HEK293 (cell line): ENCODE measurements at regions not wholly inside any gene's neighbourhood (a gene's known extent, or its start where the extent isn't known, plus 50 kb on each side); places are given as distances from the start of the nearest gene placed in this dataset.

Source experiments
- CTCF ChIA-PET: fragments of 350-600 bp; formaldehyde crosslinking; extraction: SDS; loops from one replicate; lab custom pipeline; 2021; ENCODE audit warnings: antibody characterized with exemption; lab: Yijun Ruan, JAX
- POLR2A ChIA-PET: fragments of 300-600 bp; formaldehyde crosslinking; extraction: SDS; loops from one replicate; lab custom pipeline; 2020; ENCODE audit warnings: antibody characterized with exemption, inconsistent platforms; lab: Yijun Ruan, JAX
- H3K27ac ChIP-seq: fragments of 200-500 bp; sonication (Bioruptor generic); 2 replicates; pipeline ENCODE4 v1.5.1; 2014; ENCODE audit warnings: low read depth, low read length, control low read depth, inconsistent platforms; ENCODE audit errors: extremely low read depth
- H3K36me3 ChIP-seq, 2 experiments: fragments of 200-500 bp in 1 of 2; sonication (Bioruptor generic) in 1 of 2; 1 replicate in 1 of 2; 2 replicates in 1 of 2; pipeline ENCODE4 v1.5.1; 2014 to 2017; ENCODE audit warnings: inconsistent platforms in 2 of 2, low read length in 2 of 2; ENCODE audit not compliant: control insufficient read depth in 2 of 2, insufficient read depth in 1 of 2
- H3K4me1 ChIP-seq: fragments of 200-500 bp; sonication (Bioruptor generic); 2 replicates; pipeline ENCODE4 v1.5.1; 2014; ENCODE audit warnings: mild to moderate bottlenecking, low read length, inconsistent platforms; ENCODE audit not compliant: control insufficient read depth, insufficient read depth
- H3K4me3 ChIP-seq: 2 replicates; pipeline ENCODE4 v1.5.1; 2011; ENCODE audit warnings: low read depth, mild to moderate bottlenecking, control low read depth, low read length, moderate library complexity
- H3K9me3 ChIP-seq: fragments of 200-500 bp; sonication (Bioruptor generic); 2 replicates; pipeline ENCODE4 v1.5.1; 2014; ENCODE audit warnings: low read depth, low read length, inconsistent platforms; ENCODE audit not compliant: control insufficient read depth, insufficient read depth
- KLF7 ChIP-seq: fragments of 450-650 bp; formaldehyde crosslinking; IDR thresholded peaks from 2 replicates; pipeline ENCODE4 v1.5.1; 2016; ENCODE audit warnings: missing biosample characterization, missing genetic modification characterization, borderline replicate concordance
- OVOL3 ChIP-seq: fragments of 450-650 bp; formaldehyde crosslinking; IDR thresholded peaks from 2 replicates; pipeline ENCODE4 v1.5.1; 2016; ENCODE audit warnings: missing biosample characterization, missing genetic modification characterization
- SP7 ChIP-seq: fragments of 450-650 bp; formaldehyde crosslinking; IDR thresholded peaks from 2 replicates; pipeline ENCODE4 v1.5.1; 2016; ENCODE audit warnings: missing biosample characterization, missing genetic modification characterization
- ZBTB21 ChIP-seq: fragments of 450-650 bp; formaldehyde crosslinking; IDR thresholded peaks from 2 replicates; pipeline ENCODE4 v1.5.1; 2017; ENCODE audit warnings: missing biosample characterization, missing genetic modification characterization
- ZEB2 ChIP-seq: fragments of 450-650 bp; formaldehyde crosslinking; IDR thresholded peaks from 2 replicates; pipeline ENCODE4 v1.5.1; 2016; ENCODE audit warnings: missing biosample characterization, missing genetic modification characterization
- ZNF169 ChIP-seq: fragments of 450-650 bp; formaldehyde crosslinking; IDR thresholded peaks from 2 replicates; pipeline ENCODE4 v1.5.1; 2016; ENCODE audit warnings: missing biosample characterization, missing genetic modification characterization
- ZNF211 ChIP-seq: fragments of 450-650 bp; formaldehyde crosslinking; IDR thresholded peaks from 2 replicates; pipeline ENCODE4 v1.5.1; 2016; ENCODE audit warnings: low read depth, missing biosample characterization, missing genetic modification characterization
- ZNF311 ChIP-seq: fragments of 450-650 bp; formaldehyde crosslinking; IDR thresholded peaks from 2 replicates; pipeline ENCODE4 v1.5.1; 2017; ENCODE audit warnings: missing biosample characterization, missing genetic modification characterization, borderline replicate concordance
- ZNF350 ChIP-seq: fragments of 450-650 bp; formaldehyde crosslinking; IDR thresholded peaks from 2 replicates; pipeline ENCODE4 v1.5.0; 2017; ENCODE audit warnings: missing biosample characterization, mild to moderate bottlenecking, missing genetic modification characterization
- ZNF391 ChIP-seq: fragments of 450-650 bp; formaldehyde crosslinking; IDR thresholded peaks from 2 replicates; pipeline ENCODE4 v1.5.1; 2016; ENCODE audit warnings: low read depth, missing biosample characterization, missing genetic modification characterization, borderline replicate concordance
- ZNF768 ChIP-seq: fragments of 450-650 bp; formaldehyde crosslinking; IDR thresholded peaks from 2 replicates; pipeline ENCODE4 v1.5.1; 2018; ENCODE audit warnings: missing biosample characterization, mild to moderate bottlenecking, missing genetic modification characterization
- ZNF777 ChIP-seq: fragments of 450-650 bp; formaldehyde crosslinking; IDR thresholded peaks from 2 replicates; pipeline ENCODE4 v1.5.1; 2017; ENCODE audit warnings: missing biosample characterization, missing genetic modification characterization, borderline replicate concordance
- ZSCAN16 ChIP-seq: fragments of 450-650 bp; formaldehyde crosslinking; IDR thresholded peaks from 2 replicates; pipeline ENCODE4 v1.5.1; 2016; ENCODE audit warnings: missing biosample characterization, missing genetic modification characterization
- TF ChIP-seq, protein P1 (sequence below): fragments of 450-650 bp; formaldehyde crosslinking; IDR thresholded peaks from 2 replicates; pipeline ENCODE4 v1.5.1; 2016; ENCODE audit warnings: missing biosample characterization, missing genetic modification characterization
- TF ChIP-seq, protein P2 (sequence below): fragments of 450-650 bp; formaldehyde crosslinking; IDR thresholded peaks from 2 replicates; pipeline ENCODE4 v1.5.1; 2017; ENCODE audit warnings: missing biosample characterization, missing genetic modification characterization
- TF ChIP-seq, protein P3 (sequence below): fragments of 450-650 bp; formaldehyde crosslinking; IDR thresholded peaks from 2 replicates; pipeline ENCODE4 v1.5.1; 2016; ENCODE audit warnings: missing biosample characterization, missing genetic modification characterization
- TF ChIP-seq, protein P4 (sequence below): sonication (generic); formaldehyde crosslinking; IDR thresholded peaks from 2 replicates; pipeline ENCODE4 v1.8.1; 2022; ENCODE audit warnings: mild to moderate bottlenecking, moderate library complexity, missing genetic modification reagents
- TF ChIP-seq, protein P5 (sequence below): fragments of 450-650 bp; IDR thresholded peaks from 2 replicates; pipeline ENCODE4 v1.5.1; 2018; ENCODE audit warnings: missing biosample characterization, mild to moderate bottlenecking, missing genetic modification characterization
- TF ChIP-seq, protein P6 (sequence below): fragments of 450-650 bp; formaldehyde crosslinking; IDR thresholded peaks from 2 replicates; pipeline ENCODE4 v1.5.1; 2016; ENCODE audit warnings: missing biosample characterization, missing genetic modification characterization

DNA sequence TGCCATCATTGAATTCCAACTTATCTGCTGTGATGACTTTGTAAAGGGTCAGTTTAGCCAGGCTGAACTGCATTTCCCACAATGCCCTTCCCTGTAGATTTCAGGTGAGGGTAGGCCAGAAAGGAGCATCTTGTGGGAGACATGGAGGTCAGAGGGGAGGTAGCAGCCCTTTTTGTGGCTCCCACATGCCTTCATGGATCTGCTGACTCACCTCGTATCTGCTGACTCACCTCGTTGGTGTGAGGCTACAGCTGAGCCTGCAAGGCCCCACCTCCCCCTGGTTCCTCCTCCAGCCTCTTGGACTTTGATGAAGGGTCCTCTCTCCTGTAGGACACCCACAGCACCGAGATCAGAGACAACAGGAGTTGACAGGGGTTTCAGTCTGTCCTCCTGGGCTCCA is 102.5 kb downstream of the SALL1 start:
- ChIA-PET CTCF (no interaction called here), POLR2A (no interaction called here)
- Histone ChIP-seq H3K4me3 (no peak overlapping the region), H3K9me3 (no peaks in the 10 kb centered on the region), H3K27ac (no peak overlapping the region)
- TF ChIP-seq, protein P1, sequence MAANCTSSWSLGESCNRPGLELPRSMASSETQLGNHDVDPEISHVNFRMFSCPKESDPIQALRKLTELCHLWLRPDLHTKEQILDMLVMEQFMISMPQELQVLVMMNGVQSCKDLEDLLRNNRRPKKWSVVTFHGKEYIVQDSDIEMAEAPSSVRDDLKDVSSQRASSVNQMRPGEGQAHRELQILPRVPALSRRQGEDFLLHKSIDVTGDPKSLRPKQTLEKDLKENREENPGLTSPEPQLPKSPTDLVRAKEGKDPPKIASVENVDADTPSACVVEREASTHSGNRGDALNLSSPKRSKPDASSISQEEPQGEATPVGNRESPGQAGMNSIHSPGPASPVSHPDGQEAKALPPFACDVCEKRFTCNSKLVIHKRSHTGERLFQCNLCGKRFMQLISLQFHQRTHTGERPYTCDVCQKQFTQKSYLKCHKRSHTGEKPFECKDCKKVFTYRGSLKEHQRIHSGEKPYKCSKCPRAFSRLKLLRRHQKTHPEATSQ = no peak
- TF ChIP-seq ZNF350 (tag by site-specific recombination) = no peak
- TF ChIP-seq ZNF311 (tag by site-specific recombination) = no peak
- no peak for TF ChIP-seq ZNF391 (tag by site-specific recombination)
- TF ChIP-seq SP7 (tag by site-specific recombination) = no peak
- TF ChIP-seq, protein P2, sequence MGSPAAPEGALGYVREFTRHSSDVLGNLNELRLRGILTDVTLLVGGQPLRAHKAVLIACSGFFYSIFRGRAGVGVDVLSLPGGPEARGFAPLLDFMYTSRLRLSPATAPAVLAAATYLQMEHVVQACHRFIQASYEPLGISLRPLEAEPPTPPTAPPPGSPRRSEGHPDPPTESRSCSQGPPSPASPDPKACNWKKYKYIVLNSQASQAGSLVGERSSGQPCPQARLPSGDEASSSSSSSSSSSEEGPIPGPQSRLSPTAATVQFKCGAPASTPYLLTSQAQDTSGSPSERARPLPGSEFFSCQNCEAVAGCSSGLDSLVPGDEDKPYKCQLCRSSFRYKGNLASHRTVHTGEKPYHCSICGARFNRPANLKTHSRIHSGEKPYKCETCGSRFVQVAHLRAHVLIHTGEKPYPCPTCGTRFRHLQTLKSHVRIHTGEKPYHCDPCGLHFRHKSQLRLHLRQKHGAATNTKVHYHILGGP = no peak
- TF ChIP-seq, protein P3, sequence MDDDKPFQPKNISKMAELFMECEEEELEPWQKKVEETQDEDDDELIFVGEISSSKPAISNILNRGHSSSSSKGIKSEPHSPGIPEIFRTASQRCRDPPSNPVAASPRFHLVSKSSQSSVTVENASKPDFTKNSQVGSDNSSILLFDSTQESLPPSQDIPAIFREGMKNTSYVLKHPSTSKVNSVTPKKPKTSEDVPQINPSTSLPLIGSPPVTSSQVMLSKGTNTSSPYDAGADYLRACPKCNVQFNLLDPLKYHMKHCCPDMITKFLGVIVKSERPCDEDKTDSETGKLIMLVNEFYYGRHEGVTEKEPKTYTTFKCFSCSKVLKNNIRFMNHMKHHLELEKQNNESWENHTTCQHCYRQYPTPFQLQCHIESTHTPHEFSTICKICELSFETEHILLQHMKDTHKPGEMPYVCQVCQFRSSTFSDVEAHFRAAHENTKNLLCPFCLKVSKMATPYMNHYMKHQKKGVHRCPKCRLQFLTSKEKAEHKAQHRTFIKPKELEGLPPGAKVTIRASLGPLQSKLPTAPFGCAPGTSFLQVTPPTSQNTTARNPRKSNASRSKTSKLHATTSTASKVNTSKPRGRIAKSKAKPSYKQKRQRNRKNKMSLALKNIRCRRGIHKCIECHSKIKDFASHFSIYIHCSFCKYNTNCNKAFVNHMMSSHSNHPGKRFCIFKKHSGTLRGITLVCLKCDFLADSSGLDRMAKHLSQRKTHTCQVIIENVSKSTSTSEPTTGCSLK (tag by site-specific recombination) = no peak
- TF ChIP-seq, protein P4, sequence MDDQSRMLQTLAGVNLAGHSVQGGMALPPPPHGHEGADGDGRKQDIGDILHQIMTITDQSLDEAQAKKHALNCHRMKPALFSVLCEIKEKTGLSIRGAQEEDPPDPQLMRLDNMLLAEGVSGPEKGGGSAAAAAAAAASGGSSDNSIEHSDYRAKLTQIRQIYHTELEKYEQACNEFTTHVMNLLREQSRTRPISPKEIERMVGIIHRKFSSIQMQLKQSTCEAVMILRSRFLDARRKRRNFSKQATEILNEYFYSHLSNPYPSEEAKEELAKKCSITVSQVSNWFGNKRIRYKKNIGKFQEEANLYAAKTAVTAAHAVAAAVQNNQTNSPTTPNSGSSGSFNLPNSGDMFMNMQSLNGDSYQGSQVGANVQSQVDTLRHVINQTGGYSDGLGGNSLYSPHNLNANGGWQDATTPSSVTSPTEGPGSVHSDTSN (CRISPR knock-in tag) = no peak
- no peak for TF ChIP-seq OVOL3
- TF ChIP-seq ZNF211 (tag by site-specific recombination) = no peak
- no peak for TF ChIP-seq KLF7
- TF ChIP-seq, protein P5, sequence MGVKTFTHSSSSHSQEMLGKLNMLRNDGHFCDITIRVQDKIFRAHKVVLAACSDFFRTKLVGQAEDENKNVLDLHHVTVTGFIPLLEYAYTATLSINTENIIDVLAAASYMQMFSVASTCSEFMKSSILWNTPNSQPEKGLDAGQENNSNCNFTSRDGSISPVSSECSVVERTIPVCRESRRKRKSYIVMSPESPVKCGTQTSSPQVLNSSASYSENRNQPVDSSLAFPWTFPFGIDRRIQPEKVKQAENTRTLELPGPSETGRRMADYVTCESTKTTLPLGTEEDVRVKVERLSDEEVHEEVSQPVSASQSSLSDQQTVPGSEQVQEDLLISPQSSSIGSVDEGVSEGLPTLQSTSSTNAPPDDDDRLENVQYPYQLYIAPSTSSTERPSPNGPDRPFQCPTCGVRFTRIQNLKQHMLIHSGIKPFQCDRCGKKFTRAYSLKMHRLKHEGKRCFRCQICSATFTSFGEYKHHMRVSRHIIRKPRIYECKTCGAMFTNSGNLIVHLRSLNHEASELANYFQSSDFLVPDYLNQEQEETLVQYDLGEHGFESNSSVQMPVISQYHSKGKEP (tag by site-specific recombination) = no peak
- TF ChIP-seq, protein P6, sequence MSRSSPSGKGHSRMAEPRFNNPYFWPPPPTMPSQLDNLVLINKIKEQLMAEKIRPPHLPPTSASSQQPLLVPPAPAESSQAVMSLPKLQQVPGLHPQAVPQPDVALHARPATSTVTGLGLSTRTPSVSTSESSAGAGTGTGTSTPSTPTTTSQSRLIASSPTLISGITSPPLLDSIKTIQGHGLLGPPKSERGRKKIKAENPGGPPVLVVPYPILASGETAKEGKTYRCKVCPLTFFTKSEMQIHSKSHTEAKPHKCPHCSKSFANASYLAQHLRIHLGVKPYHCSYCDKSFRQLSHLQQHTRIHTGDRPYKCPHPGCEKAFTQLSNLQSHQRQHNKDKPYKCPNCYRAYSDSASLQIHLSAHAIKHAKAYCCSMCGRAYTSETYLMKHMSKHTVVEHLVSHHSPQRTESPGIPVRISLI (tag by site-specific recombination) = no peak
- no peak for TF ChIP-seq ZNF777 (tag by site-specific recombination)
- no peak for TF ChIP-seq ZSCAN16 (tag by site-specific recombination)
- TF ChIP-seq ZNF768 (tag by site-specific recombination) = no peak
- no peak for TF ChIP-seq ZBTB21
- TF ChIP-seq ZNF169 (tag by site-specific recombination) = no peak
- no peak for TF ChIP-seq ZEB2 (tag by site-specific recombination)
- TF ChIP-seq, all 188 proteins: peak for 0
- no peaks in the 10 kb centered on the region for H3K36me3 ChIP-seq
- H3K4me1 ChIP-seq = no peaks in the 10 kb centered on the region
